ENCODE measurements at regions not wholly inside any gene's neighbourhood (a gene's known extent, or its start where the extent isn't known, plus 50 kb on each side); places are given as distances from the start of the nearest gene placed in this dataset.

- no peak overlapping the region for H3K4me3 Mint-ChIP-seq
- no peak overlapping the region for H3K27ac Mint-ChIP-seq
- no peak for DNase-seq (ENCODE audit: low spot score)
- H3K4me1 Mint-ChIP-seq (ENCODE audit: low read depth), result no peaks in the 10 kb centered on the region
- H3K36me3 Mint-ChIP-seq (ENCODE audit: low read depth), result no peaks in the 10 kb centered on the region
- H3K9me3 Mint-ChIP-seq, result no peaks in the 10 kb centered on the region
- no peaks in the 10 kb centered on the region for H3K27me3 Mint-ChIP-seq (ENCODE audit: low read depth)
Observed at GRCh38 chr5:61617039-61617438, 285.0 kb downstream of the ZSWIM6 start.

- Mint-ChIP-seq H3K36me3 (ENCODE audit: low read depth) (no peaks in the 10 kb centered on the region), H3K9me3 (no peaks in the 10 kb centered on the region), H3K27me3 (ENCODE audit: low read depth) (no peaks in the 10 kb centered on the region), H3K4me1 (ENCODE audit: low read depth) (no peaks in the 10 kb centered on the region), H3K27ac (no peak overlapping the region), H3K4me3 (no peak overlapping the region)
- DNase-seq (ENCODE audit: low spot score), result no peak
Observed at GRCh38 chr5:61617995-61618525, 286.0 kb downstream of the ZSWIM6 start.

GRCh38 chr5:61618577-61618976 lies 286.5 kb downstream of the ZSWIM6 start:
- no peak overlapping the region for H3K27ac Mint-ChIP-seq
- no peaks in the 10 kb centered on the region for H3K4me1 Mint-ChIP-seq (ENCODE audit: low read depth)
- no peak overlapping the region for H3K4me3 Mint-ChIP-seq
- H3K9me3 Mint-ChIP-seq, result no peaks in the 10 kb centered on the region
- no peaks in the 10 kb centered on the region for H3K36me3 Mint-ChIP-seq (ENCODE audit: low read depth)
- DNase-seq (ENCODE audit: low spot score), result no peak
- H3K27me3 Mint-ChIP-seq (ENCODE audit: low read depth), result peaks cover 3% of the 10 kb centered on the region

DNA sequence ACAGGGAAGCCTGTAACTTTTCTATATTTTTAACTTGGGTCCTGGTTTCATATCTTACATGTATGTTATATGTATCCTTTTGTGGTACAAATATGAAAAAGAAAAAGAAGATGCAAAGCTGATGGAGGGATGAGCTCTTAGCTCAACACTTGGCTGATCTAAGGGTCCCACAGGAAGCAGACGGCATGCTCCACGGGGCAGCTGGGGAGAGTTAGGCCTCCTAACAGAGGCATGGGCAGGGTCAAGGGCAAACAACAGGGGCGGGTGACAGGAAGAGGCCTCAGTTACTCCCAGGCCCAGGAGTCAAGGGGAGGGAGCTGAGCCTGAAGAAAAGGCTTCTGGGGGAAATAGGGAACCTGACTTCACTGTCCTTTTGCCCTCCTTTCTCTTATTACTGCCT lies 287.2 kb downstream of the ZSWIM6 start:
- Mint-ChIP-seq H3K9me3 (no peaks in the 10 kb centered on the region), H3K4me1 (ENCODE audit: low read depth) (no peaks in the 10 kb centered on the region), H3K27ac (no peak overlapping the region), H3K27me3 (ENCODE audit: low read depth) (peaks cover 8% of the 10 kb centered on the region), H3K36me3 (ENCODE audit: low read depth) (no peaks in the 10 kb centered on the region), H3K4me3 (no peak overlapping the region)
- no peak for DNase-seq (ENCODE audit: low spot score)

GRCh38 chr5:61619777-61620518 lies 287.9 kb downstream of the ZSWIM6 start:
- no peak for DNase-seq (ENCODE audit: low spot score)
- no peaks in the 10 kb centered on the region for H3K4me1 Mint-ChIP-seq (ENCODE audit: low read depth)
- H3K4me3 Mint-ChIP-seq, result no peak overlapping the region
- no peaks in the 10 kb centered on the region for H3K36me3 Mint-ChIP-seq (ENCODE audit: low read depth)
- H3K9me3 Mint-ChIP-seq, result no peaks in the 10 kb centered on the region
- H3K27me3 Mint-ChIP-seq (ENCODE audit: low read depth), result peaks cover 14% of the 10 kb centered on the region
- H3K27ac Mint-ChIP-seq, result no peak overlapping the region

- Mint-ChIP-seq H3K27me3 (ENCODE audit: low read depth) (peaks cover 20% of the 10 kb centered on the region), H3K36me3 (ENCODE audit: low read depth) (no peaks in the 10 kb centered on the region), H3K4me1 (ENCODE audit: low read depth) (no peaks in the 10 kb centered on the region), H3K9me3 (no peaks in the 10 kb centered on the region), H3K27ac (no peak overlapping the region), H3K4me3 (no peak overlapping the region)
- DNase-seq (ENCODE audit: low spot score), result no peak
Observed at GRCh38 chr5:61620699-61621182, 288.7 kb downstream of the ZSWIM6 start.

DNA sequence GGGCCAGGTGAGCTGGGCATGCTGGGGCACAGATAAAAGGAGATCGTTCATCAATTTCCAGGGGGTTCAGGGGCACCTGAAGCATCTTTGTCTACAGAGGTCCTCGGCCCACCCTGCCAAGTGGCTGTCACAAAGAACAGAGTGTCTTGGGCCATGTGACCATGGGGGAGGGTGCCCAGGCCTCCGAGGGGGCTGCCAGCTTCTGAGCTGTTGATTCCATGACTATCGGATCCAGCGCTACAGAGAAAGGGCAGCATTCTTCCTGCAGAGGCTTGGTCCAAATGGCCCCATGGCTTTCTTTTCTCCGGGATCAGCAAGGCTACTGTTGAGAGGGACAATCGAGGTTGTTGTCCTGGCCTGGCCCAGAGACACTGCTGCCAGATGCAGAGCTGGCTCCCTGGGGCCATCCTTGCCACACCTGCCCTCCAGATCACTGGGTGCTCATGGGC lies 289.2 kb downstream of the ZSWIM6 start:
- peaks cover 20% of the 10 kb centered on the region for H3K27me3 Mint-ChIP-seq (ENCODE audit: low read depth)
- H3K9me3 Mint-ChIP-seq, result no peaks in the 10 kb centered on the region
- no peak overlapping the region for H3K27ac Mint-ChIP-seq
- DNase-seq (ENCODE audit: low spot score), result no peak
- H3K36me3 Mint-ChIP-seq (ENCODE audit: low read depth), result no peaks in the 10 kb centered on the region
- no peaks in the 10 kb centered on the region for H3K4me1 Mint-ChIP-seq (ENCODE audit: low read depth)
- no peak overlapping the region for H3K4me3 Mint-ChIP-seq

DNA sequence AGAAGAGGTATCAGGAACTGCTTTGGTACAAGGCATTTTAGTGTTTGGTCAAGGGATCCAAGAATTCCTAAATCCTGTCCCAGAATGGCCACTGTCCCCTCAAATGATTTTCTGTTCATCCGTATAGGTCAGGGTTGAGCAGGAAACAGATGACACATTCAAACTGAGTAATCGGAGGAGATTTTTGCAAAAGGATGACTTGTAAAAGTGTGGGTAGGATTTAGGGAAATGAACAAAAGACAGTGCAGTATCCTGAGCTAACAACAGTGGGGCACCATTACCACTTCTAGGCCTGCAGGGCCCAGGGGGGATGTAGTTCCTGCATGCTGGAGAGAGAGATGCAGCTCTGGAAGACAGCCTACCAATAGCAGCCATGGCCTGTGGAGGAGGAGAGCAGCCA lies 290.1 kb downstream of the ZSWIM6 start:
- no peak for DNase-seq (ENCODE audit: low spot score)
- Mint-ChIP-seq H3K27me3 (ENCODE audit: low read depth) (peaks cover 27% of the 10 kb centered on the region), H3K36me3 (ENCODE audit: low read depth) (no peaks in the 10 kb centered on the region), H3K27ac (no peak overlapping the region), H3K4me3 (no peak overlapping the region), H3K9me3 (no peaks in the 10 kb centered on the region), H3K4me1 (ENCODE audit: low read depth) (no peaks in the 10 kb centered on the region)

GRCh38 chr5:61623401-61624069 lies 291.5 kb downstream of the ZSWIM6 start:
- no peaks in the 10 kb centered on the region for H3K36me3 Mint-ChIP-seq (ENCODE audit: low read depth)
- peaks cover 38% of the 10 kb centered on the region for H3K27me3 Mint-ChIP-seq (ENCODE audit: low read depth)
- no peak overlapping the region for H3K4me3 Mint-ChIP-seq
- H3K4me1 Mint-ChIP-seq (ENCODE audit: low read depth), result no peaks in the 10 kb centered on the region
- no peaks in the 10 kb centered on the region for H3K9me3 Mint-ChIP-seq
- H3K27ac Mint-ChIP-seq, result no peak overlapping the region
- DNase-seq (ENCODE audit: low spot score), result no peak

- peaks cover 43% of the 10 kb centered on the region for H3K27me3 Mint-ChIP-seq (ENCODE audit: low read depth)
- H3K4me1 Mint-ChIP-seq (ENCODE audit: low read depth), result no peaks in the 10 kb centered on the region
- no peaks in the 10 kb centered on the region for H3K36me3 Mint-ChIP-seq (ENCODE audit: low read depth)
- no peak overlapping the region for H3K4me3 Mint-ChIP-seq
- no peak for DNase-seq (ENCODE audit: low spot score)
- H3K9me3 Mint-ChIP-seq, result no peaks in the 10 kb centered on the region
- no peak overlapping the region for H3K27ac Mint-ChIP-seq
Observed at GRCh38 chr5:61624553-61625136, 292.6 kb downstream of the ZSWIM6 start.

DNA sequence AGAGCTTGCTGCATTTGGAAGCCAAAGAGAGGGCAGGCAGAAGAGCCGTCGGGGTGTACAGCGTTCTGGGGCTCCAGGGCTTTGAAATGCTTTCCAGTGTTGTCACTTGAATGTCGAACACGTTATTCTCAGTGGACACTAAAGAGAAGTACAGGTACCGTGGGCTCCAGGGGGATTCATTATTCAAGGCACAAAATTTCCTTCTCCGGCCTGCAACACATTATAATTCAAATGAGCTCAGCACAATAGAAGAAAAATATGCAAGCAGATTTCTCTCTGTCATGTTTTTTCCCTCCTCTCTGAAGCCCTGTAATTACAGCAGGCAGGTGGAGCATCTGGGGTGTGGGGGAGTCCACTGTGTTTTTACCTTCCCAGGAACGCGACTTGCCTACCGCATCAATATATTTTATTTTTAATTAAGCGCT lies 293.1 kb downstream of the ZSWIM6 start:
- Mint-ChIP-seq H3K4me1 (ENCODE audit: low read depth) (no peaks in the 10 kb centered on the region), H3K36me3 (ENCODE audit: low read depth) (no peaks in the 10 kb centered on the region), H3K4me3 (no peak overlapping the region), H3K9me3 (no peaks in the 10 kb centered on the region), H3K27me3 (ENCODE audit: low read depth) (peaks cover 43% of the 10 kb centered on the region), H3K27ac (no peak overlapping the region)
- DNase-seq (ENCODE audit: low spot score), result no peak

GRCh38 chr5:61625681-61626621 lies 293.9 kb downstream of the ZSWIM6 start:
- Mint-ChIP-seq H3K4me3 (no peak overlapping the region), H3K36me3 (ENCODE audit: low read depth) (no peaks in the 10 kb centered on the region), H3K9me3 (no peaks in the 10 kb centered on the region), H3K4me1 (ENCODE audit: low read depth) (no peaks in the 10 kb centered on the region), H3K27ac (no peak overlapping the region), H3K27me3 (ENCODE audit: low read depth) (peaks cover 43% of the 10 kb centered on the region)
- peak; percentile 14 for DNase-seq (ENCODE audit: low spot score)

- no peak for DNase-seq (ENCODE audit: low spot score)
- no peaks in the 10 kb centered on the region for H3K36me3 Mint-ChIP-seq (ENCODE audit: low read depth)
Observed at GRCh38 chr5:61626639-61627282, 294.7 kb downstream of the ZSWIM6 start.

More at GRCh38 chr5:61626639-61627282, 294.7 kb downstream of the ZSWIM6 start:
- Mint-ChIP-seq H3K27ac (no peak overlapping the region), H3K4me3 (peak overlapping the region; percentile 34), H3K4me1 (ENCODE audit: low read depth) (no peaks in the 10 kb centered on the region), H3K9me3 (no peaks in the 10 kb centered on the region), H3K27me3 (ENCODE audit: low read depth) (peaks cover 43% of the 10 kb centered on the region)
